Lung (tissue), 11 donors: ENCODE measurements at regions not wholly inside any gene's neighbourhood (a gene's known extent, or its start where the extent isn't known, plus 50 kb on each side); places are given as distances from the start of the nearest gene placed in this dataset.

Source experiments
- ATAC-seq: fragments of 200-7000 bp; cut with Tn5 transposase; one replicate; pipeline ENCODE4 v1.9.1; 2020; ENCODE audit warnings: moderate number of reproducible peaks; ENCODE audit not compliant: insufficient read depth, low FRiP score
- DNase-seq, 3 donors: peaks; one replicate each; pipeline ENCODE4 v3.0.0-alpha.2; 2013 to 2017
- H3K27ac ChIP-seq, 2 donors: one replicate each; pipeline ENCODE4 v1.5.1; 2013; ENCODE audit warnings: mild to moderate bottlenecking in 2 of 2, moderate library complexity in 2 of 2, control low read depth in 1 of 2, inconsistent platforms in 1 of 2, low read depth in 1 of 2, low read length in 1 of 2
- H3K27me3 ChIP-seq, 3 donors: one replicate each; pipeline ENCODE4 v1.5.1; 2013; ENCODE audit warnings: low read length in 2 of 3; ENCODE audit not compliant: control insufficient read depth in 3 of 3, insufficient read depth in 3 of 3
- H3K36me3 ChIP-seq, 4 donors: one replicate each; pipeline ENCODE4 v1.5.1; 2013; ENCODE audit warnings: low read length in 4 of 4, mild to moderate bottlenecking in 1 of 4, moderate library complexity in 1 of 4; ENCODE audit not compliant: control insufficient read depth in 4 of 4, insufficient read depth in 4 of 4
- H3K4me1 ChIP-seq, 5 donors: one replicate each; pipeline ENCODE4 v1.5.1; 2013; ENCODE audit warnings: low read length in 5 of 5, mild to moderate bottlenecking in 2 of 5, moderate library complexity in 1 of 5; ENCODE audit not compliant: control insufficient read depth in 5 of 5, insufficient read depth in 5 of 5
- H3K4me3 ChIP-seq: one replicate; pipeline ENCODE4 v1.5.1; 2013; ENCODE audit warnings: mild to moderate bottlenecking, control low read depth, moderate library complexity
- H3K9ac ChIP-seq, 2 donors: one replicate each; pipeline ENCODE4 v1.5.1; 2013; ENCODE audit warnings: low read length in 2 of 2, control low read depth in 1 of 2; ENCODE audit not compliant: insufficient read depth in 1 of 2
- H3K9me3 ChIP-seq, 4 donors: one replicate each; pipeline ENCODE4 v1.5.1; 2013; ENCODE audit warnings: low read length in 3 of 4, mild to moderate bottlenecking in 1 of 4, moderate library complexity in 1 of 4; ENCODE audit not compliant: control insufficient read depth in 4 of 4, insufficient read depth in 3 of 4
- WGBS, 2 donors: extraction: QIAGEN DNeasy Blood & Tissue Kit; methylation state at CpG; one replicate each; pipeline ENCODE4 v1.1.7; 2013; 5-methylcytosine and 5-hydroxymethylcytosine counted together
- TF ChIP-seq, protein P1 (sequence below): IDR thresholded peaks from 2 replicates; pipeline ENCODE4 v1.5.1; 2012; ENCODE audit warnings: mild to moderate bottlenecking; ENCODE audit errors: control extremely low read depth, extremely low read depth
- donor health status: control.
- donor health status: control.
- donor health status: Bipolar disorder and iron deficiency.
- donor health status: healthy.
- donor health status: DM: yes; HTN: yes; CAD: no.

DNA sequence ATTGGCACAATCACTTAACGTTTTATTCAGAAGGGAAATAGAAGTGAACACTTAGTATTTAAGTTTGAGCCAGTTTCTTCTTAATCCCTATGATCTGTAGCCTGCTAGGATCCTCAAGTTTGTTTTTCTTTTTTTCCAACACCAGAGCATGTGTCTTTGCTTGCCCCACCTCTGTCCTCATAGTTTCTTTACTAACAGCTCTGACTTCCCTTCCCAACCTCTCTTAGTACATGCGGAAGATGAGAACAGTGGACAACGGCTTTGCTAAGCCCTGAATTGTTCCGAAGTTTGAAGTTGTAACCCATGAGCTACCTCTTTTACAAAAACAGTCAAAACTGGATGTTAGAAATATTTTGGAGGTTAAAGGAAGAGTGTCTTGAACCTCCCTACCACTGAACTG is 61.7 kb upstream of the TAF11L2 start:
- TF ChIP-seq, protein P1, sequence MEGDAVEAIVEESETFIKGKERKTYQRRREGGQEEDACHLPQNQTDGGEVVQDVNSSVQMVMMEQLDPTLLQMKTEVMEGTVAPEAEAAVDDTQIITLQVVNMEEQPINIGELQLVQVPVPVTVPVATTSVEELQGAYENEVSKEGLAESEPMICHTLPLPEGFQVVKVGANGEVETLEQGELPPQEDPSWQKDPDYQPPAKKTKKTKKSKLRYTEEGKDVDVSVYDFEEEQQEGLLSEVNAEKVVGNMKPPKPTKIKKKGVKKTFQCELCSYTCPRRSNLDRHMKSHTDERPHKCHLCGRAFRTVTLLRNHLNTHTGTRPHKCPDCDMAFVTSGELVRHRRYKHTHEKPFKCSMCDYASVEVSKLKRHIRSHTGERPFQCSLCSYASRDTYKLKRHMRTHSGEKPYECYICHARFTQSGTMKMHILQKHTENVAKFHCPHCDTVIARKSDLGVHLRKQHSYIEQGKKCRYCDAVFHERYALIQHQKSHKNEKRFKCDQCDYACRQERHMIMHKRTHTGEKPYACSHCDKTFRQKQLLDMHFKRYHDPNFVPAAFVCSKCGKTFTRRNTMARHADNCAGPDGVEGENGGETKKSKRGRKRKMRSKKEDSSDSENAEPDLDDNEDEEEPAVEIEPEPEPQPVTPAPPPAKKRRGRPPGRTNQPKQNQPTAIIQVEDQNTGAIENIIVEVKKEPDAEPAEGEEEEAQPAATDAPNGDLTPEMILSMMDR: no peak
- ATAC-seq: peak; percentile 46
- no peak overlapping the region for H3K4me3 ChIP-seq
- H3K36me3 ChIP-seq: no peaks in the 10 kb centered on the region
- H3K9me3 ChIP-seq: peaks cover 0 to 4% (median 1%) of the 10 kb centered on the region in 4 donors
- 23 to 51% methylated on average over 4 of the region's 4 CpGs for WGBS, 2 donors
- H3K27ac ChIP-seq: no peak overlapping the region
- no peak overlapping the region for H3K9ac ChIP-seq
- DNase-seq: no peak
- peaks cover 0 to 3% (median 0%) of the 10 kb centered on the region in 5 donors for H3K4me1 ChIP-seq
- H3K27me3 ChIP-seq: no peaks in the 10 kb centered on the region

DNA sequence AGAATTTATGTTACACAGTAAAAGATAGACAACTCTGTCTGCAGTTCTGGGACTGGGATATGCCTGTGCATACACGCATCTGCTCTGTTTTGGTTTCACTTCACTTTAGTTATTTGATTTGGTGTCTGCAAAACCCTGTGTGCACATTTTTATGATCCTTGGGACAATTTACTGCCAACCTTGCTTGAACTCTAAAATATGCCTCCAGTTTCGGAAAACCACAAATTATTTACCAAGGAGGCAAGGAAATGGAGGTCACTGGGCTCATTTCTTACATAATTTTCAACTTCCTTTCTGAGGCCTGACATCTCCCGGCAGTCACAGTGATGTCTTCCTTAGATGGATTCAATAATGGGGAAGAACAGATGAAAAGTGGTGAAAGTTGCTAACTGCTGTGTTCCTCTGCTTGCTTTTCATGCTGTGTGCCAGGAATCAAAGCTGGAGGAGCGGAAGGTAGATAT is 61.2 kb upstream of the TAF11L2 start:
- H3K4me3 ChIP-seq: no peak overlapping the region
- TF ChIP-seq, protein P1: no peak
- no peaks in the 10 kb centered on the region for H3K27me3 ChIP-seq
- 21 to 38% methylated on average over 4 of the region's 4 CpGs for WGBS, 2 donors
- H3K27ac ChIP-seq: no peak overlapping the region
- H3K9ac ChIP-seq: no peak overlapping the region
- H3K4me1 ChIP-seq: peaks cover 0 to 3% (median 0%) of the 10 kb centered on the region in 5 donors
- peak; percentile 43 for ATAC-seq
- DNase-seq: peak in 2 of 3 donors; percentile 9 to 18
- H3K9me3 ChIP-seq: peaks cover 0 to 5% (median 2%) of the 10 kb centered on the region in 4 donors
- no peaks in the 10 kb centered on the region for H3K36me3 ChIP-seq

GRCh38 chr5:17438027-17438426 is 60.0 kb upstream of the TAF11L2 start:
- Histone ChIP-seq H3K4me3 (no peak overlapping the region), H3K4me1 (peaks cover 0 to 3% (median 0%) of the 10 kb centered on the region in 5 donors), H3K9ac (no peak overlapping the region), H3K27me3 (no peaks in the 10 kb centered on the region), H3K27ac (no peak overlapping the region), H3K9me3 (peaks cover 0 to 5% (median 2%) of the 10 kb centered on the region in 4 donors), H3K36me3 (no peaks in the 10 kb centered on the region)
- TF ChIP-seq, protein P1: no peak
- no peak for ATAC-seq
- WGBS, 2 donors: 88 to 91% methylated on average over 4 of the region's 4 CpGs
- DNase-seq: no peak

- H3K27me3 ChIP-seq: no peaks in the 10 kb centered on the region
- H3K27ac ChIP-seq: no peak overlapping the region
- DNase-seq (no peak), ATAC-seq (no peak)
- no peak overlapping the region for H3K4me3 ChIP-seq
- peaks cover 0 to 5% (median 2%) of the 10 kb centered on the region in 4 donors for H3K9me3 ChIP-seq
- peaks cover 0 to 3% (median 0%) of the 10 kb centered on the region in 5 donors for H3K4me1 ChIP-seq
- no peak overlapping the region for H3K9ac ChIP-seq
- H3K36me3 ChIP-seq: no peaks in the 10 kb centered on the region
- TF ChIP-seq, protein P1: no peak
Measured at GRCh38 chr5:17439956-17440355, 58.1 kb upstream of the TAF11L2 start.
